ENCODE measurements at regions not wholly inside any gene's neighbourhood (a gene's known extent, or its start where the extent isn't known, plus 50 kb on each side); places are given as distances from the start of the nearest gene placed in this dataset.

- no peak for DNase-seq (ENCODE audit: low read depth in 2 of 2)
- TF ChIP-seq, protein P1, sequence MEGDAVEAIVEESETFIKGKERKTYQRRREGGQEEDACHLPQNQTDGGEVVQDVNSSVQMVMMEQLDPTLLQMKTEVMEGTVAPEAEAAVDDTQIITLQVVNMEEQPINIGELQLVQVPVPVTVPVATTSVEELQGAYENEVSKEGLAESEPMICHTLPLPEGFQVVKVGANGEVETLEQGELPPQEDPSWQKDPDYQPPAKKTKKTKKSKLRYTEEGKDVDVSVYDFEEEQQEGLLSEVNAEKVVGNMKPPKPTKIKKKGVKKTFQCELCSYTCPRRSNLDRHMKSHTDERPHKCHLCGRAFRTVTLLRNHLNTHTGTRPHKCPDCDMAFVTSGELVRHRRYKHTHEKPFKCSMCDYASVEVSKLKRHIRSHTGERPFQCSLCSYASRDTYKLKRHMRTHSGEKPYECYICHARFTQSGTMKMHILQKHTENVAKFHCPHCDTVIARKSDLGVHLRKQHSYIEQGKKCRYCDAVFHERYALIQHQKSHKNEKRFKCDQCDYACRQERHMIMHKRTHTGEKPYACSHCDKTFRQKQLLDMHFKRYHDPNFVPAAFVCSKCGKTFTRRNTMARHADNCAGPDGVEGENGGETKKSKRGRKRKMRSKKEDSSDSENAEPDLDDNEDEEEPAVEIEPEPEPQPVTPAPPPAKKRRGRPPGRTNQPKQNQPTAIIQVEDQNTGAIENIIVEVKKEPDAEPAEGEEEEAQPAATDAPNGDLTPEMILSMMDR (IDR thresholded peaks at IDR 0.05; ENCODE audit: low read depth, low read length), result no peak
Observed at GRCh38 chr17:55873017-55873758, 122.3 kb downstream of the PCTP start.

DNA sequence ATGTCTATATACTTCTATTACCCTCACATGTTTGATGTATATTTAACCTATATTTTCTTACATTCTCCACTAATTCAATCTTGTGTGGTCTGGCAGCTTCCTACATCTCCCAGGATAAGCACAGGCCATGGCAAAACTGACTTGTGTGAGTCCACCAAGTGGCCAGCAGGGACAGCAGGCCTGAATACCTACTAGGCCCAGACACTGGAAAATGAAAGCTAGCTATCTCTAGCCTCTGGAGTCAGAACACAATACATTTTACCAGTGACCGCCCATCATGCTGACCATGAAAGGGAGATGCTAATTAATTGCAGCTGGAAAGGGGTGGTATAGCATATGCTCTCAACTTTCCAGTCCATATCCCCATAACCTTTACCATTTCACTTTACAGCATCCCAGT is 132.3 kb downstream of the PCTP start:
- no peak for DNase-seq (ENCODE audit: low read depth in 2 of 2)
- TF ChIP-seq, protein P1 (IDR thresholded peaks at IDR 0.05; ENCODE audit: low read depth, low read length), result no peak
- H3K4me3 ChIP-seq (replicated peaks in 1 of 2; ENCODE audit: low read depth in 2 of 2, low read length in 2 of 2), result no peak overlapping the region

More at GRCh38 chr17:55873017-55873758, 122.3 kb downstream of the PCTP start:
- H3K4me3 ChIP-seq (replicated peaks in 1 of 2; ENCODE audit: low read depth in 2 of 2, low read length in 2 of 2), result no peak overlapping the region

- DNase-seq (ENCODE audit: low read depth in 2 of 2), result no peak
- no peak overlapping the region for H3K4me3 ChIP-seq (replicated peaks in 1 of 2; ENCODE audit: low read depth in 2 of 2, low read length in 2 of 2)
- TF ChIP-seq, protein P1 (IDR thresholded peaks at IDR 0.05; ENCODE audit: low read depth, low read length), result no peak
Observed at GRCh38 chr17:55887531-55887930, 136.7 kb downstream of the PCTP start.

GRCh38 chr17:55889271-55889670 is 138.4 kb downstream of the PCTP start:
- TF ChIP-seq, protein P1 (IDR thresholded peaks at IDR 0.05; ENCODE audit: low read depth, low read length), result no peak
- DNase-seq (ENCODE audit: low read depth in 2 of 2), result no peak
- H3K4me3 ChIP-seq (replicated peaks in 1 of 2; ENCODE audit: low read depth in 2 of 2, low read length in 2 of 2), result no peak overlapping the region

- no peak overlapping the region for H3K4me3 ChIP-seq (replicated peaks in 1 of 2; ENCODE audit: low read depth in 2 of 2, low read length in 2 of 2)
- DNase-seq (ENCODE audit: low read depth in 2 of 2), result no peak
- TF ChIP-seq, protein P1 (IDR thresholded peaks at IDR 0.05; ENCODE audit: low read depth, low read length), result no peak
Observed at GRCh38 chr17:55895112-55895759, 144.4 kb downstream of the PCTP start.

GRCh38 chr17:55897301-55897700 is 146.4 kb downstream of the PCTP start:
- TF ChIP-seq, protein P1 (IDR thresholded peaks at IDR 0.05; ENCODE audit: low read depth, low read length), result no peak
- DNase-seq (ENCODE audit: low read depth in 2 of 2), result no peak
- H3K4me3 ChIP-seq (replicated peaks in 1 of 2; ENCODE audit: low read depth in 2 of 2, low read length in 2 of 2), result no peak overlapping the region

Data from cardiac fibroblast (primary cell).